LNCAP (cell line): ENCODE measurements at regions not wholly inside any gene's neighbourhood (a gene's known extent, or its start where the extent isn't known, plus 50 kb on each side); places are given as distances from the start of the nearest gene placed in this dataset.

ENCODE experiments used
- CTCF ChIP-seq: fragments of 450-650 bp; IDR thresholded peaks from 2 replicates; pipeline ENCODE4 v1.5.1; 2017; ENCODE audit warnings: mild to moderate bottlenecking

DNA sequence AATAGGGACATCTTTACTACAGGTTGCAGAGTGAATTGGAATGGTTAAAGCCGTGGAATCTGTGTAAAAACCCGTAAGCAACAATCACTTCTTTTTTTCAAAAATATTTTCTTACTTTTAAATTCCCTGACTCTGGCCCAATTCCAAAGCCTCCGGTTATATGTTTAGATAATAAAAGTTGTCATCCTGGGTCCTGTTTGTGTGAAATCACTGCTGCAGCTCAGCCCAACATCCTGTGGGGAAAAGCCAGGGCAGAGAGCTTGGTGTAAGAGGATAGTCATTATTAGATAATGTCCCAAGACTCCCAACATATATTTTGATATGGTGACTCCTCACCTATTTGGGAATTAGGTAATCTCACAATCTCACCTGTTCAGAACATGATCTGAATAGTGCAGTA is 586.0 kb upstream of the BRINP1 start:
- TF ChIP-seq CTCF = no peak

DNA sequence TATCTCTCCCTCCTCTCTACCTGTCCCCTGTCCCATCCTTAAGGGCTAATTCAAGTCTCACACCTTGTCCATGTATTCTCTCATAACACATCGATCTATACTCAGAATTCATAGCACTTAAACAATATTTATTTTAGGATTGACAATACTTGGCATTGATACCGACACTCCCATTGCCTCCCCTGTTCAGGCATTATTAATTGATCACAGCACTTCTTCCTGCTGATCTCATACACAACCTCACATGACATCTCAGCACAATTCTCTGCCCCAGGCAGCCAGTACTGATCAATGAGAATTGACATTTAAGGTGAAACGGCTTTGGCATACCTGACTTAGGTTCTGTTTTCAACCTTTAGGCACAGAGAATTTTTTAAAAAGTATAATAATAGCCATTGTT is 582.4 kb upstream of the BRINP1 start:
- no peak for TF ChIP-seq CTCF

GRCh38 chr9:119951090-119951489 is 581.9 kb upstream of the BRINP1 start:
- no peak for TF ChIP-seq CTCF

- no peak for TF ChIP-seq CTCF
Observed at GRCh38 chr9:119945686-119946085, 576.5 kb upstream of the BRINP1 start.

GRCh38 chr9:119941091-119941490 is 571.9 kb upstream of the BRINP1 start:
- TF ChIP-seq CTCF = no peak

DNA sequence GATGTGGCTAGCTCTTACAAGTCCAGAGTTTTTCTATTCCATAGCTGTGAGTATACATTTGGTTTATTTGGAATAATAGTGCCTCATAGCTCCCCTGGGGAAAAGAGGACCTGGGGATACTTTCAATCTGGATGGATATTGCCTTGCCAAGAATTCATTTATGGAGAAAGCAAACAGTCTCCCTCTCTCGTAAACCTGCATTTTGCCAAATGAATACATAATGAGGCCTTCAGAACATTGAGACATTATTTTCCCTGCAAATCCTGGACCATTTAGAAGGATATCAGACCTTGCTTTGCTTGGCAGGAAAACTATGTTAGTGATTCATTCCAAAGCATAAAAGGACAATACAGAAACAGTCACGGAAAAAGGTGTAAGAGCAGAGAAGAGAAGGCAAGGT is 569.6 kb upstream of the BRINP1 start:
- no peak for TF ChIP-seq CTCF

GRCh38 chr9:119934497-119934896 is 565.3 kb upstream of the BRINP1 start:
- no peak for TF ChIP-seq CTCF

DNA sequence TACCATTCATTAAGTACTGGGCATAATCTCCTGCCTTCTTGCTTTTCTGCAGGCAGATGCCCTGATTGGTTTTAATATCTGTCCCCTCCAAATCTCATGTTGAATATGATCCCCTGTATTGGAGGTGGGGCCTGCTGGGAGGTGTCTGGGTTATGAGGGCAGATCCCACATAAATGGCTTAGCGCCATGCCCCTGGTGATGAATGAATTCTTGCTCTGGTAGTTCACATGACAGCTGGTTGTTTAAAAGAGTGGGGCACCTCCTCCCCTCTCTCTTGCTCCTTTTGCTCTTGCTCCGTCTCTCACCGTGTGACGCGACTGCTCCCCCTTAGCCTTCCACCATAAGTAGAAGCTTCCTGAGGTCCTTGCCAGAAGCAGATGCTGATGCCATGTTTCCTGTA is 564.0 kb upstream of the BRINP1 start:
- no peak for TF ChIP-seq CTCF
